ENCODE measurements at regions not wholly inside any gene's neighbourhood (a gene's known extent, or its start where the extent isn't known, plus 50 kb on each side); places are given as distances from the start of the nearest gene placed in this dataset.

DNA sequence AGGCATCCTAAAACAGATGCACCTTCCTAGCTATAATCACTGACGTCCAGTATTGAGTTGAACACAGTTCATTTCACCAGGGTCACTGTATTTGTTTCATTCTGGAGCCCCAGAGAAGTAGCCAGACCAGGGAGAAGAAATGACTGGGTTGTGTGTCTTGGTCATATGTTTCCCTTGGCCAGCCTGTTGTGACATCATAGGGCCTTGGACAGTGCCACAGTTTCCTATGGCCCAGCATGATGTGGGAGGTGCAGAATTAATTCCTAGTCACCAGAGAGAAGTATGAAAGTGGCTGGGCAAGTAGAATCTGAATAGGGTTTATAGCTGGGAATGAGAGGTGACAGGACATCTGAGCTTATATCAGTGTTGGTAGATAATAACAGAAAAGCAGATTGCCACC lies 84.0 kb upstream of the ZBED5 start:
- TF ChIP-seq, protein P1, sequence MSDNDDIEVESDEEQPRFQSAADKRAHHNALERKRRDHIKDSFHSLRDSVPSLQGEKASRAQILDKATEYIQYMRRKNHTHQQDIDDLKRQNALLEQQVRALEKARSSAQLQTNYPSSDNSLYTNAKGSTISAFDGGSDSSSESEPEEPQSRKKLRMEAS (CRISPR knock-in tag; IDR thresholded peaks at IDR 0.05), result no peak
- no peak for TF ChIP-seq E2F5 (CRISPR knock-in tag; IDR thresholded peaks at IDR 0.05)
- no peak for TF ChIP-seq ATF2 (CRISPR knock-in tag; IDR thresholded peaks at IDR 0.05; ENCODE audit: borderline replicate concordance, low read depth)
- TF ChIP-seq CTCF (IDR thresholded peaks at IDR 0.05), result no peak
- TF ChIP-seq ATF3 (CRISPR knock-in tag; conservative IDR thresholded peaks at IDR 0.05), result no peak
- TF ChIP-seq ATF6 (CRISPR knock-in tag; IDR thresholded peaks at IDR 0.05), result no peak
- no peak for TF ChIP-seq IRF2 (CRISPR knock-in tag; IDR thresholded peaks at IDR 0.05; ENCODE audit: borderline replicate concordance, low read depth)
